K562 (cell line): ENCODE measurements at regions not wholly inside any gene's neighbourhood (a gene's known extent, or its start where the extent isn't known, plus 50 kb on each side); places are given as distances from the start of the nearest gene placed in this dataset.

Experiments
- ATAC-seq: fragments of 200-7000 bp; cut with Tn5 transposase; 3 replicates; pipeline ENCODE4 v1.9.1; 2020; ENCODE audit warnings: moderate library complexity
- BruUV-seq: library from RNA; stranded (reverse); fragments of 400-500 nt; replicated peaks from 2 replicates; lab custom pipeline; 2021; lab: Mats Ljungman, UMichigan
- CTCF ChIA-PET: fragments of 300-600 bp; formaldehyde crosslinking; extraction: SDS; loops from one replicate; lab custom pipeline; 2021; ENCODE audit warnings: low intra/inter-chr PET ratio; lab: Yijun Ruan, JAX
- POLR2A ChIA-PET: fragments of 300-600, 350-650 bp; sonication (Branson Sonifier 250); formaldehyde crosslinking; extraction: SDS; loops from one replicate; lab custom pipeline; 2021; ENCODE audit warnings: antibody characterized with exemption, inconsistent platforms; lab: Yijun Ruan, JAX
- DNase-seq, 4 experiments: peaks; one replicate each; pipeline versions ENCODE4 v3.0.0 to v3.0.0-alpha.2; 2011 to 2018; ENCODE audit warnings: low spot score in 3 of 4, mixed read lengths in 3 of 4; ENCODE audit errors: extremely low read depth in 1 of 4
- FAIRE-seq: peaks from 2 replicates; lab custom pipeline; 2011; peaks lifted over from hg19 to GRCh38; lab: Jason Lieb, UNC
- H2AFZ ChIP-seq: 2 replicates; pipeline ENCODE4 v1.6.0; 2011; ENCODE audit warnings: low read depth, low read length, control low read depth, inconsistent platforms
- H3K27ac ChIP-seq: fragments of 200-600 bp; 3 replicates; pipeline ENCODE4 v1.8.0; 2011; ENCODE audit warnings: low read depth, mild to moderate bottlenecking, control low read depth, inconsistent platforms, low read length, moderate library complexity, mixed read lengths; ENCODE audit errors: extremely low read depth
- H3K27me3 ChIP-seq, 2 experiments: fragments of 300-600 bp in 1 of 2; 2 replicates in 1 of 2; 3 replicates in 1 of 2; pipeline versions ENCODE4 v1.6.0 to v1.8.0; 2011; ENCODE audit warnings: inconsistent platforms in 2 of 2, low read length in 2 of 2, mild to moderate bottlenecking in 1 of 2, mixed read lengths in 1 of 2, moderate library complexity in 1 of 2; ENCODE audit not compliant: control insufficient read depth in 2 of 2, insufficient read depth in 2 of 2
- H3K36me3 ChIP-seq: fragments of 300-600 bp; 3 replicates; pipeline ENCODE4 v1.8.0; 2011; ENCODE audit warnings: mild to moderate bottlenecking, low read length, inconsistent platforms; ENCODE audit not compliant: control insufficient read depth, insufficient read depth
- H3K4me1 ChIP-seq, 2 experiments: fragments of 200-600 bp in 1 of 2; replicated peaks in 1 of 2; 2 replicates in 1 of 2; 3 replicates in 1 of 2; pipeline versions ENCODE4 v1.5.1 to v1.8.0; 2011; ENCODE audit warnings: inconsistent platforms in 2 of 2, low read length in 2 of 2, mild to moderate bottlenecking in 1 of 2, mixed read lengths in 1 of 2, moderate library complexity in 1 of 2; ENCODE audit not compliant: control insufficient read depth in 2 of 2, insufficient read depth in 2 of 2
- H3K4me2 ChIP-seq: 2 replicates; pipeline ENCODE4 v1.6.1; 2011; ENCODE audit warnings: low read length, control low read depth, inconsistent platforms, mixed read lengths; ENCODE audit not compliant: insufficient read depth
- H3K4me3 ChIP-seq: fragments of 200-600 bp; sonication (generic), shearing (Covaris generic); 2 replicates; pipeline ENCODE4 v1.5.1; 2016; ENCODE audit warnings: control low read depth, inconsistent platforms
- H3K79me2 ChIP-seq: fragments of 200-600 bp; 3 replicates; pipeline ENCODE4 v1.8.0; 2011; ENCODE audit warnings: low read length, inconsistent platforms; ENCODE audit not compliant: control insufficient read depth, insufficient read depth
- H3K9ac ChIP-seq, 2 experiments: 2 replicates each; pipeline versions ENCODE4 v1.6.0 to v1.6.1; 2011; ENCODE audit warnings: low read depth in 2 of 2, low read length in 2 of 2, control low read depth in 1 of 2, inconsistent platforms in 1 of 2, mild to moderate bottlenecking in 1 of 2, mixed read lengths in 1 of 2; ENCODE audit not compliant: insufficient read depth in 1 of 2
- H3K9me1 ChIP-seq: one replicate; pipeline ENCODE4 v1.6.0; 2011; ENCODE audit warnings: inconsistent platforms, mild to moderate bottlenecking, low read length, moderate library complexity; ENCODE audit not compliant: control insufficient read depth, insufficient read depth
- H3K9me3 ChIP-seq: replicated peaks from 2 replicates; pipeline ENCODE4 v1.5.1; 2011; ENCODE audit warnings: low read depth, low read length, inconsistent platforms; ENCODE audit not compliant: control insufficient read depth, insufficient read depth
- H4K20me1 ChIP-seq: replicated peaks from 2 replicates; pipeline ENCODE4 v1.6.1; 2011; ENCODE audit warnings: low read length, inconsistent platforms, mixed read lengths; ENCODE audit not compliant: control insufficient read depth, insufficient read depth
- CHD2 ChIP-seq: IDR thresholded peaks from 2 replicates; pipeline ENCODE4 v1.6.1; 2011; ENCODE audit warnings: low read depth, low read length
- PATZ1 ChIP-seq: fragments of 250-450 bp; sonication (Bioruptor Pico); IDR thresholded peaks from 2 replicates; pipeline ENCODE4 v1.5.0; 2020; ENCODE audit warnings: mild to moderate bottlenecking, borderline replicate concordance
- PBX2 ChIP-seq, 2 experiments: IDR thresholded peaks in 1 of 2; conservative IDR thresholded peaks in 1 of 2; 2 replicates each; pipeline ENCODE4 v1.6.1; 2016; ENCODE audit warnings: low read depth in 2 of 2, mild to moderate bottlenecking in 1 of 2, missing compliant biosample characterization in 1 of 2, missing genetic modification characterization in 1 of 2, moderate library complexity in 1 of 2
- SAP30 ChIP-seq: fragments of 200-600 bp; sonication (generic); IDR thresholded peaks from 2 replicates; pipeline ENCODE4 v1.6.1; 2012; ENCODE audit warnings: borderline replicate concordance, low read depth, mild to moderate bottlenecking, moderate library complexity, low read length, control low read depth, inconsistent platforms; ENCODE audit not compliant: insufficient read depth, poor library complexity, severe bottlenecking
- SIN3B ChIP-seq: fragments of 450-650 bp; IDR thresholded peaks from 2 replicates; pipeline ENCODE4 v1.6.1; 2017; ENCODE audit warnings: low read depth, mild to moderate bottlenecking, moderate library complexity
- ZNF174 ChIP-seq: fragments of 250-450 bp; sonication (Bioruptor Pico); IDR thresholded peaks from 2 replicates; pipeline ENCODE4 v1.4.0; 2020; ENCODE audit warnings: mild to moderate bottlenecking
- ZNF318 ChIP-seq, 2 experiments: fragments of 450-650 bp; IDR thresholded peaks; 2 replicates each; pipeline ENCODE4 v1.6.1; 2016; ENCODE audit warnings: mild to moderate bottlenecking in 2 of 2, borderline replicate concordance in 1 of 2, low read depth in 1 of 2, moderate library complexity in 1 of 2
- ZNF785 ChIP-seq: fragments of 250-450 bp; sonication (Bioruptor Pico); IDR thresholded peaks from 2 replicates; pipeline ENCODE4 v1.4.0; 2020; ENCODE audit warnings: mild to moderate bottlenecking
- WGBS: fragments of 100-300 bp; shearing (Covaris generic); methylation state at CpG from one replicate; pipeline ENCODE4 v1.1.6; 2016; ENCODE audit warnings: low coverage, mixed read lengths; ENCODE audit not compliant: insufficient coverage; ENCODE audit errors: missing lambda C conversion rate; 5-methylcytosine and 5-hydroxymethylcytosine counted together
- in situ Hi-C: fragments of 300-500 bp; cut with MboI; formaldehyde crosslinking; loops from 4 replicates; pipeline ENCODE4 v1.15.0; 2018; ENCODE audit warnings: inconsistent platforms, mixed read lengths
- intact Hi-C: fragments of 100-400 bp; cut with micrococcal nuclease; formaldehyde crosslinking; loops from 2 replicates; pipeline ENCODE4 v1.14.2; 2022

GRCh38 chr10:3465406-3465891 lies 292.9 kb upstream of the PITRM1 start:
- no peak for FAIRE-seq
- intact Hi-C loops = no loop called here
- no TSS peak for BruUV-seq
- no peak for ATAC-seq
- Histone ChIP-seq H3K4me2 (no peak overlapping the region), H3K9me1 (no peaks in the 10 kb centered on the region), H3K36me3 (no peaks in the 10 kb centered on the region), H4K20me1 (peaks cover 3% of the 10 kb centered on the region; the same call in 1 of the 2 replicates), H3K27me3 (peaks cover 4 to 11% of the 10 kb centered on the region in 2 experiments; a peak in 3 of 5 replicates), H3K4me3 (no peak overlapping the region), H3K27ac (no peak overlapping the region), H2AFZ (no peak overlapping the region), H3K4me1 (no peaks in the 10 kb centered on the region; a peak in 2 of 5 replicates), H3K79me2 (no peaks in the 10 kb centered on the region), H3K9me3 (no peaks in the 10 kb centered on the region), H3K9ac (no peak overlapping the region)
- no peak for DNase-seq
- CTCF ChIA-PET = no interaction called here
- 20% methylated on average over 11 of the region's 11 CpGs for WGBS
- in situ Hi-C loops = no loop called here
- POLR2A ChIA-PET = interaction anchor here (0.6 to 1.4 kb wide), 5 partner anchors 11 to 1092 kb away, joined by 3 to 4 read pairs (median 3); no protein-coding TSS in a partner anchor
- TF ChIP-seq ZNF174 (CRISPR knock-in tag) (no peak), ZNF785 (CRISPR knock-in tag) (no peak), PATZ1 (CRISPR knock-in tag) (no peak), CHD2 (no peak), SIN3B (no peak), PBX2 (CRISPR knock-in tag; IDR thresholded peaks at IDR 0.05; ENCODE audit: low read depth) (no peak), PBX2 (tag; conservative IDR thresholded peaks at IDR 0.05; ENCODE audit: low read depth) (no peak), SAP30 (no peak), ZNF318 (IDR thresholded peaks at IDR 0.05; ENCODE audit: borderline replicate concordance in 1 of 2, low read depth in 1 of 2) (no peak)
